ENCODE measurements at regions not wholly inside any gene's neighbourhood (a gene's known extent, or its start where the extent isn't known, plus 50 kb on each side); places are given as distances from the start of the nearest gene placed in this dataset.
A peak's percentile ranks its signal among the peaks of the same experiment; 100 is the strongest.

DNA sequence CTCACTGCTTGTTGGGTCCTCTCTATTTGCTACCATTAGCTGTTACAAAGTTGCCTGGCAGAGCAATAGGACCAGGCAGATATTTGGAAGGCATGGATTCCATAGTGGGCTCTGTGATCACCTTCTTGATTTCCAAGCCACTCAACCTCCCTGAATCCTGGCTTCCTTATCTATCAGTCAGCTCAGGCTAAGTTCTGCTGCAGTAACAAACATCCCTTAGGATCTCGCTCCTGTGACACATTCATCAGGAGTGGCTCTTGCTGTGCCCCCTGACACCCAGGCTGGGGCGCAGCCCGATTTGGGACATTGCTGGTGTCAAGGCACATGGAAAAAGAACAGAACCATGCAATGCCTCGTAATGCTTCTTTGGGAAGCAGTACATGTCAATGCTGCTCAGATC is 503.9 kb downstream of the TBC1D22A start:
- TF ChIP-seq, protein P1, sequence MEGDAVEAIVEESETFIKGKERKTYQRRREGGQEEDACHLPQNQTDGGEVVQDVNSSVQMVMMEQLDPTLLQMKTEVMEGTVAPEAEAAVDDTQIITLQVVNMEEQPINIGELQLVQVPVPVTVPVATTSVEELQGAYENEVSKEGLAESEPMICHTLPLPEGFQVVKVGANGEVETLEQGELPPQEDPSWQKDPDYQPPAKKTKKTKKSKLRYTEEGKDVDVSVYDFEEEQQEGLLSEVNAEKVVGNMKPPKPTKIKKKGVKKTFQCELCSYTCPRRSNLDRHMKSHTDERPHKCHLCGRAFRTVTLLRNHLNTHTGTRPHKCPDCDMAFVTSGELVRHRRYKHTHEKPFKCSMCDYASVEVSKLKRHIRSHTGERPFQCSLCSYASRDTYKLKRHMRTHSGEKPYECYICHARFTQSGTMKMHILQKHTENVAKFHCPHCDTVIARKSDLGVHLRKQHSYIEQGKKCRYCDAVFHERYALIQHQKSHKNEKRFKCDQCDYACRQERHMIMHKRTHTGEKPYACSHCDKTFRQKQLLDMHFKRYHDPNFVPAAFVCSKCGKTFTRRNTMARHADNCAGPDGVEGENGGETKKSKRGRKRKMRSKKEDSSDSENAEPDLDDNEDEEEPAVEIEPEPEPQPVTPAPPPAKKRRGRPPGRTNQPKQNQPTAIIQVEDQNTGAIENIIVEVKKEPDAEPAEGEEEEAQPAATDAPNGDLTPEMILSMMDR (IDR thresholded peaks at IDR 0.05): no peak
- H3K27ac ChIP-seq: no peak overlapping the region
- no peak for DNase-seq (ENCODE audit: low spot score)
- H3K4me3 ChIP-seq: no peak overlapping the region

DNA sequence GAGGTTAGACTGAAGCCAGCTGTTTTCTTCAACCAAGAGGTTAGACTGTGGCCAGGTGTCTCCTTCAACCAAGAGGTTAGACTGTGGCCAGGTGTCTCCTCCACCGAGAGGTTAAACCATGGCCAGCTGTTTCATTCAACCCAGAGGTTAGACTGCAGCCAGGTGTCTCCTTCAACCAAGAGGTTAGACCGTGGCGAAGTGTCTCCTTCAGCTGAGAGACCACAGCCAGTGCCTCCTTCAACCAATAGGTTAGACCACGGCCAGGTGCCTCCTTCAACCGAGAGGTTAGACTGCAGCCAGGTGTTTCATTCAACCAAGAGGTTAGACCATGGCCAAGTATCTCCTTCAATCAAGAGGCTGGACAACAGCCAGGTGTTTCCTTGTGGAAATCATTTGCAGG is 498.1 kb downstream of the TBC1D22A start:
- Histone ChIP-seq H3K4me3 (no peak overlapping the region), H3K27ac (no peak overlapping the region)
- TF ChIP-seq, protein P1 (IDR thresholded peaks at IDR 0.05): no peak
- DNase-seq (ENCODE audit: low spot score): no peak

DNA sequence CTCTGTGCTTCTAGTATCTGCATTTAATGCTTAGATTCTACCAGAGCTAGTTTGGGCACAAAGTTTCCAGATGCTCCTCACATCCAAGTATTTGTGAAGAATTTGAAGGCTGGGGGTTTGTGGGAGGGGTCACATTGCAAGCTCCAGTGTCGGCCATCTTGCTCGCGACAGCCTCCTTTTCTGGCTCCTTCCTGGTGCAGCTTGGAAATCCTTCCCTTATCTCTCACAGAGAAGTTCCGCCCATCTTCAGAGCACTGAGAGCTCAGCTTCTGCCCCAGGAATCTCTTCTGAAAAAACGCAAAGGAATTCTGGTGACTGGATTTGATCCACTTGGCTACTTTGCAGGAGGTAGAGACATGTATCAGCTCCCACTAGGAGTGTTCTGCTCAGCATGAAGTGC is 497.5 kb downstream of the TBC1D22A start:
- TF ChIP-seq, protein P1 (IDR thresholded peaks at IDR 0.05): no peak
- no peak for DNase-seq (ENCODE audit: low spot score)
- Histone ChIP-seq H3K27ac (no peak overlapping the region), H3K4me3 (no peak overlapping the region)

DNA sequence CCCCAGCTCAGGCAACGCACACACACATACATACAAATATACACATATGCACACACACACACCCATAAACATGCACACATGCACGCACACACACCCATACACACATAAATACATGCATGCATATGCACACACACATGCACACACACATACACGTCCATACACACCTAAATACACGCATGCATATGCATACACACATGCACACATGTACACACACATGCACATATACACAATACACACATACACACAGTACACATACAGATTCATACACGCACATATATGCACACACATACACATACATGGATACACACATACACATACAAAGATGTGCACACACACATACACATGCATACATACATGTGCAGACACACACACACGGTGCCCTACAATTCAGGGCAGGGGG is 496.6 kb downstream of the TBC1D22A start:
- Histone ChIP-seq H3K27ac (no peak overlapping the region), H3K4me3 (no peak overlapping the region)
- no peak for DNase-seq (ENCODE audit: low spot score)
- TF ChIP-seq, protein P1 (IDR thresholded peaks at IDR 0.05): no peak

DNA sequence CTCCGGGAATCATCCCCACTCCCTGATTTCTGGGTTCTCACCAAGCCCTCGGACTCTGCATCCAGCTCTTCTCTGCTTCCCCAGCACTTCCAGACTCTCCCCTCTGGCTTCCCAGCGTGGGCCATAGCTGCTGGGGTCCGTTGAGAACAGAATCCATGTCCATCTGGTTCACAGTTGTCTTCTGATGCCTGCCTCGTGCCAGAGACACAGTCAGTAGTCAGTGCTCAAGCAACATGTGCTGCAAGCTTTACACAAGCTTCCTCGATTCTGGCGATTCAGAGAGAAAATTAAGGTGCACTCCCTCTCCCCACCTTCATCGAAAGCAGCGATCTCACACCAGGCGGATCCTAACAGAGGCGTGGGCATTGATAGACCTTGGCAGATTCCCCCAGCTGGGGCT is 495.5 kb downstream of the TBC1D22A start:
- Histone ChIP-seq H3K4me3 (no peak overlapping the region), H3K27ac (no peak overlapping the region)
- TF ChIP-seq, protein P1 (IDR thresholded peaks at IDR 0.05): no peak
- DNase-seq (ENCODE audit: low spot score): peak; percentile 41

DNA sequence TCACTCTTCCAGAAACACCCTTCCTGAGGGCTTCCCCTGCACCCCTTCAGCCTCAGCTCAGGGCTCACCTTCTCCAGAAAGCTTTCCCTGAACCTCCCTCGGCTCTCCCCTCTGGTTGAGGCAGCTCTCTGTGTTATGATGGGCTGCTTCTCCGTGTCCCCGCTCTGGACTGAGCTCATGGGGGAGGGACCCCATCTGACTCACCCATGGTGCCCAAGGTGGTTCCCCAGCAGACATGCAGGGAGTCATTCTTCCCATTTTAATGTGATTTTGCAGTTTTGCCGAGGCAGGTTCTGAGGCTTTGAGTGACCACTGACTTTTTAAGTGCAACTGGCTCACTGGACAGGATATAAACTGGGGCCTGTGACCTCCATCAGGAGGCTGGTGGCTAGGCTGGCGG is 495.1 kb downstream of the TBC1D22A start:
- TF ChIP-seq, protein P1 (IDR thresholded peaks at IDR 0.05): no peak
- no peak overlapping the region for H3K4me3 ChIP-seq
- peak; percentile 33 for DNase-seq (ENCODE audit: low spot score)
- no peak overlapping the region for H3K27ac ChIP-seq

DNA sequence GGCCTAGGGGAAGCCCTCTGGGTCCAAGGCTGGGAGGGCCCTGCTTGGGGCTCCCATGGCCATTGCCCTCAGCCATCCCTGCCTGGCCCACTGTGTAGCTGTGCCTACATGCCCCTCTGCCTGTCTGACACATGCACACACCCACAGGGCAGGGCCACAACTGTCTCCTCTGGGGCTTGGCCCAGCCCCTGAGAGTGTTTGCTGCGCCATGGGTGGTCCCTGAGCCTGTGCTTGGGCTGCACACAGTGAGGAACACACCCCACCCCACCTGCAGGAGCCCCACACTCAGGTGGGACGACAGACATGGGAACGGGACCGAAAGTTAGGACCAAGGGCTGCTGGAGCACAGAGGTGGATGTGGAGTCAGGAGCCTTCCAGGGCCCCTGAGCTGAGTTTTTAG is 489.5 kb downstream of the TBC1D22A start:
- TF ChIP-seq, protein P1 (IDR thresholded peaks at IDR 0.05): no peak
- H3K27ac ChIP-seq: no peak overlapping the region
- no peak overlapping the region for H3K4me3 ChIP-seq
- peak; percentile 63 for DNase-seq (ENCODE audit: low spot score)
